DMS153 treated with DMSO at 0.1 percent for 48 hours (cell line): ENCODE measurements at regions not wholly inside any gene's neighbourhood (a gene's known extent, or its start where the extent isn't known, plus 50 kb on each side); places are given as distances from the start of the nearest gene placed in this dataset.
"Not testable (repeated sequence)": the region's sequence is repeated elsewhere in the genome, so short reads cannot be mapped to it uniquely, and the experiment has no call there.

Experiments used
- DNase-seq: peaks from one replicate; lab custom pipeline; 2025; ENCODE audit not compliant: unreplicated experiment; lab: John Stamatoyannopoulos, UW

GRCh38 chr10:33039181-33039580 is 81.2 kb upstream of the ITGB1 start:
- DNase-seq: no peak

GRCh38 chr10:33038672-33039071 is 80.6 kb upstream of the ITGB1 start:
- no peak for DNase-seq

GRCh38 chr10:33037726-33038125 is 79.7 kb upstream of the ITGB1 start:
- no peak for DNase-seq

DNA sequence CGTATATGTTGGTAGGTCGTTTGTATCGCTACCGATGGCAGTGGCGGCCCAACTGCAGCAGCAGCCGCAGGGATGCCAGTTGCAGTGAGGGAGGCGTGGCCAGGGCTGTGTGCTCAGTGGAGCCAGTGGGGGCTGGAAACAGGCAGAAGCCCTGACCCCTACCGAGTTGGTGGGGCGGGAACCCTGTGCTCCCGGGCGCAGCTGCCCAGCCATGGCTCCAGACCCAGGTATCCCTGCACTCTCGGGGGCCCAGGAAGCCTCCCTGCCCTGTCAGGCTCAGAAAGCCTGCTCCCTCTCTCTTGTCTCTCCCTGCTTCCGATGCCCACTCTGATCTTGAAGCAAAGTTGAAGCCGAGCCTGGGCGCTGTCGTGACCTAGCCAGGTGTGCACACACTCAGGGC is 78.6 kb upstream of the ITGB1 start:
- DNase-seq: no peak

- DNase-seq: no peak
Measured at GRCh38 chr10:33035411-33035810, 77.4 kb upstream of the ITGB1 start.

GRCh38 chr10:33034931-33035330 is 76.9 kb upstream of the ITGB1 start:
- no peak for DNase-seq

DNA sequence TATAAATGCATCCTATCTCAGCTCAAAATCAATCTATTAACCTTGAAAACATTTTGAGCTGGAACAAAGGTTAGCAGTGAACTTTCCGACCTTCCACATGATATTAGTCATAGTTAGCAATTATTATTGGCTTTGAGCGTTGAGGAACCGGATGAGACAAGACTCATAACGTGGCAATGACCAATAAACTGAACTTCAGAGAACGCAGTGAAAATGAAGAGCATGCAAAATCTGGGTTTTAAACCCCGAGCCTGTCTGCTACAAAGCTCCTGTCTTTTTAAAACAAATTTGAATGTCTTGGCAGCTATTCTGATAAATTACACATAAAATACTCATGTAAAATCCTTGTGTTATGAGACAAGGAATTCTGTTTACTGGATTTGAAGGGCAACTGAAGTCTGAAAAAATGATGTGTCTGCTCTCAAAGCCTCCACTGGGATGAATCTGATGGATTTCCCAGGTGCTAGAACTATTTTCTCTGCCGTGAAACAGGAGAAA is 74.7 kb upstream of the ITGB1 start:
- DNase-seq: no peak

DNA sequence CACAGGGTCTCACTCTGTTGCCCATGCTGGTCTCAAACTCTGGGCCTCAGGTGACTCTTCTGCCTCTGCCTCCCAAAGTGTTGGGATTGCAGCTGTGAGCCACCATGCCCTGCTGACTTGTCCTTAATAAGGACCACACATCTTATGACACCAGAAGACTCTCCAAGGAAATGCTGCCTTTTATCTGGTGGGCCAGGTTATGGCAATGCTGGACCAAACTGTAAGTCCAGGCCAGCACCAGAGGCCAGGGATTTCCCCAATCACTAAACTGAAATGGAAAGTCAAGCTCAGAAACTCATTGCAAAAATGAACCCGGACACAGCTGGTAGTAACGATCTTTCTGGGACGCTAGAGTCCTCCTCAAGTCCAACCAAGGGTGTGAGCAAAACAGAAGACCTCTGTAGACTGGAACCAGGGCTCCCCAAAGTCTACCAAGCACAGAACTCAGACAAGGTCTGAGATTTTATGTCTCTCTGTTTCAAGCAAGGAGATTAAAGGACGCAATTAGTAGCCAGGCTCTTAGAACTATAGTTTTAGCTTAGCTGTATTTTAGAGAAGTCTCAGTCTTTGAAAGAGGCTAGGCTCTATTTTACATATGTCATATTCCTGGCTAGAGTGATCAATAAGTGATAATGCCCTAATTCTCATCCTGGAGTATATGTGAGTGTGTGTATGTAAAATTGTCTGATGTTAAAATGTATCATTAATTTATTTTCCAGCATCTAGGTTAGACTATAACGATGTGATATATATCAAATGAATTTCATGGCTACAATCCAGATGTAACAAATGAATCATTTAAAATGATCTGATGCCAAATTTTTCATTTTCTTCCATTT is 74.0 kb upstream of the ITGB1 start:
- DNase-seq: no peak

DNA sequence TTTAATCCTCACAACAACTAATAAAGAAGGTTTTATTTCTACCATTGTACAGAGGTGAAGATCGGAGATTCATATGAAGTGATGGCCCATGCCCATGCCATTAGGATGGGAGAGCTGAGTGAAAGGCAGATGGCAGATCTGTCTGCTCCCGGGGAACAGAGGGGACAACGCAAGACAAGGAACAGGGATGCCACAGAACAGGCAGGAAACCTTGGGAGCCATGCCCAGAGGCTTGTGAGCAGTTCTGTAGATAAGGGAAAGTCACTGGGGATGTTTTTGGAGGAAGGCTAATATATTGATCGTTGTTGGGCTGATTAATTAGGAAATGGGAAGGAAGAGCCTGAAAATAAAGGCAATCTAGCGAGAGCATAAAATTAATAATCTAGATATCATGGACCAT is 73.1 kb upstream of the ITGB1 start:
- DNase-seq: no peak

GRCh38 chr10:33028515-33028914 is 70.5 kb upstream of the ITGB1 start:
- not testable (repeated sequence) for DNase-seq

DNA sequence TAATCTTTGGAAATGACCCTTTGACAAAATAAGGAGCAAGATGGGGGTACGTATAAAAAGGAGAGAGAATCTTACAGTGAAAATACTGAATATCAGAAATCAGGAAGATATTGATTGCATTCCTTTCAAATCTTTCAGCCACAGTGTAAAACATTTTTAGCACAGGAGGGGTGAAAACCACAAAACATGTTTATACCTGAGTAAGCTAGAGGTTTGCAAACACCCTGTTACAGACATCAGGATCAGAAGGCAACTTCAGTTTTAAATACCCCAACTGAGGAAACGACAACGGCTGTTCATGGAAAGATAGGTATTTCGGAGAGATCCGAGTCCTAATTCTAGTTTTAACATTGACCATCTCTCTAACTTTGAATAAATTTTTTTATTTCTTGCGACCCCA is 69.1 kb upstream of the ITGB1 start:
- no peak for DNase-seq

GRCh38 chr10:33026422-33026821 is 68.4 kb upstream of the ITGB1 start:
- DNase-seq: no peak

DNA sequence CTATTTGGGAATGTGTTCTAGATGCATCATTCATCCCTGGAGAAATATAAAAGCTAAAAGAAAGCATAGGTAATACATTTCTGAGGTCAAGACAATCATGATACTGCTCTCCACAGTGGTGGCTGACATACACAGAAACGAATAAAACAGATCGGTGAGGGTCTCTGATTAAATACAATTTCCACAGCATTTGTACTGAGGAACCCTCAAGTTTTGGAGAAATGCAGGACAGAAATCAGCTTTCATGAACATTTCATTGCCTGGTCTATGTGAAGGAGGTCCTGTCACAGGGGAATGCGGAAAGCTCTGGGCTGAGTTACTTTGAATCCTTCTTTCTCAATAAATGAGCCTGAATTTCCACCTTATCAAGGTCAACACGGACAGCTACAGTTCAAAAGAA is 67.9 kb upstream of the ITGB1 start:
- no peak for DNase-seq

GRCh38 chr10:33025039-33025438 is 67.0 kb upstream of the ITGB1 start:
- DNase-seq: no peak

GRCh38 chr10:33022691-33023090 is 64.7 kb upstream of the ITGB1 start:
- DNase-seq: no peak

DNA sequence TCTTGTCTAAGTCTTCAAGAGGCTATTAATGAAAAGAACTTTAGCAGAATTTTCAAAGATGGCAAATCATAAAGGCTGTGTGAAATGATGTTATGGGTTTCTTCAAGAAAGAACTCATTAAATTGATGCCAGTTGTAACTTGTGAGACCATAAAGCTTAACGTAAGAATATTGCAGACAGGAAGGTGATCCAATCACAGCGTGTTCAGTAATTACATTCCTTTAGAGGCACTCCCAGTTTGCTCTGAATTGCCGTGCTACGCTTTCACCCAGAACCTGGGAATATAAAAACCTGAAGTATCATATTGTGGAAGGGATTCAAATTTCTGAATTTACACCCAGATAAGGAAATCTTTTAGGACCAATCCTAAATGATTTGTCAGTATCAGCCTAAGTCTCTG is 64.1 kb upstream of the ITGB1 start:
- DNase-seq: no peak

GRCh38 chr10:33016988-33017387 is 59.0 kb upstream of the ITGB1 start:
- no peak for DNase-seq

DNA sequence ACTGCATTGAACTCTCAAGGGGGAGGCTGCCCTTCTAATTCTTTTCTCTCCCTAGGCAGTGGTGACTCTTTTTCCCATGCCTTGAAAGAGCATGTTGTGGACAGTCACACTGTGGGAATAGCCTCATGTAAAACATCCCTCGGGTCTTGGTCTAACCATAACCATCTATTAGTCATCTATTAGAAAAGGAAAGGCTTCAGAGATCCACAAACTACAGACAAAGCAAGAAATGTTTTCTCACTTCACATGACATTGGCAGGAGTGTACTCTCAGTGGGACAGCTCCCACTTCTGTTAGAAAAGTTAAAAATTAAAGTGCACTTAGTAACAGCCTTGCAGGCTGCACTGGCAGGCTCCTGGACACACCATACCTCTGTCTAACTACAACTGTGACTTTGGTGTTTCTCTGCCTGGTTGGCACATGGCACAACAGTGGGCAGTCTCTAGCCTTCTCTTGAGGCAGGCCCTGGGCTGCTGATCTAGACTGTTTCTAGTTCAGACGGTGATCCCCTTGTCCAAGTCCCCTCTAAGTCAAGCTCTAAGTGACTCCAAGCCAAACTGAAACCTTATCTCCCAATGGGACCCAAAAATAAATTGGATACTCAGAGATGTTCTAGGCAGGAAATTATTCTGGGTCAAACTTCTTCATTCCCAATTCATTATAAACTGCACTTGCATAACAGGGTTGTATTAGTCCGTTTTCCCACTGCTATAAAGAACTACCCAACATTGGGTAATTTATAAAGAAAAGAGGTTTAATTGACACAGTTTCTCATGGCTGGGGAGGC is 57.9 kb upstream of the ITGB1 start:
- DNase-seq: no peak

DNA sequence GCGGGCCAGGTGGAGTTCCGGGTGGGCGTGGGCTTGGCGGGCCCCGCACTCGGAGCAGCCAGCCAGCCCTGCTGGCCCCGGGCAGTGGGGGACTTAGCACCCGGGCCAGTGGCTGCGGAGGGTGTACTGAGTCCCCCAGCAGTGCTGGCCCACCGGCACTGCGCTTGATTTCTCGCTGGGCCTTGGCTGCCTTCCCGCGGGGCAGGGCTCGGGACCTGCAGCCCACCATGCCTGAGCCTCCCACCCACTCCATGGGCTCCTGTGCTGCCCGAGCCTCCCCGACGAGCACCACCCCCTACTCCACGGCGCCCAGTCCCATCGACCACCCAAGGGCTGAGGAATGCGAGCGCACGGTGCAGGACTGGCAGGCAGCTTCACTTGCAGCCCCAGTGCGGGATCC is 55.3 kb upstream of the ITGB1 start:
- DNase-seq: not testable (repeated sequence)

GRCh38 chr10:33012306-33012705 is 54.3 kb upstream of the ITGB1 start:
- no peak for DNase-seq

DNA sequence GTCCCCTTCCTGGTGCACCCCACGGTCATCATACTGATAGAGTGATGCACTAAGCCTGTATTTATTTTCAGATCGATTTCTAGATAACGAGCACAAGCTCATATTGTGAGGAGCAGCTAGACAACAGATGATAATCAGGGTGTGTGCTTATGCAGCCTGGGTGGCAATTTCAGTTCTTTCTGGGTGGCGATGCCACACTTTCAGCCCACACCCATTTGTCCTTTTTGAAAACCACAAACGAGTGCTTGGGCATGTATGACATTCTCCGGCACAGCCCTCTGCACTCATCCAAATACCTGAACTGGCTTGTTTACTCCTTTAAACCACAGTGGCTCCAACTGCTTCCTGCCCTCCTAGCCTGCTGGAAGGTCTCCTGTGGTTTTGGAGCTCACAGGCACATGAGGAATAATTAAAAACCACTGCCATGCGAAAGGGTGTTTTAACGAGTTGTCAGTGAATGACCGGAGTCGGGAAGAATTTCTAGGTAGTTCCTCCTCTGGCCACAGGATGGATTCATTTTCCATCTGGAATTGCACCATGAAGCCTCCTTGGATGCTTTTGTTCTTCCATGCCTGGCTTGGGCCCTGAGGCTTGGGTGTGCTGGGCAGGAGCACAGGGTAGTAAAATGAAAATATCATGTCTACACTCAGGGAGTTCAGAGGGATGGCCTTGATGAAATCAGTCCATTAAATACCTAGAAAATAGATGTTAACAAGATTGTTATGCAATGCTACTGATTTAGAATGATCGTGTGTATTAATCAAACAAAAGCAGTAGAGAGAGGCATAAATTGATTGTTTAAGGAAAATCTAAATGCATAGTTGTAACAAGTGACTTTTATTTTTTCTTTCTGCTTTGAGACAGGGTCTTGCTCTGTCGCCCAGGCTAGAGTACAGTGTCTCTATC is 52.4 kb upstream of the ITGB1 start:
- DNase-seq: no peak
